ENCODE measurements at regions not wholly inside any gene's neighbourhood (a gene's known extent, or its start where the extent isn't known, plus 50 kb on each side); places are given as distances from the start of the nearest gene placed in this dataset.

- no peak for DNase-seq
Measured at GRCh38 chr15:31513178-31513577, 186.5 kb downstream of the KLF13 start.

- DNase-seq, result no peak
Measured at GRCh38 chr15:31516440-31516839, 189.8 kb downstream of the KLF13 start.

GRCh38 chr15:31516874-31517273 is 190.2 kb downstream of the KLF13 start:
- DNase-seq, result no peak

GRCh38 chr15:31517711-31518110 is 191.1 kb downstream of the KLF13 start:
- DNase-seq, result no peak

- DNase-seq, result no peak
Measured at GRCh38 chr15:31522028-31522427, 195.4 kb downstream of the KLF13 start.

- DNase-seq, result no peak
Measured at GRCh38 chr15:31523027-31523654, 196.5 kb downstream of the KLF13 start.

GRCh38 chr15:31523655-31524049 is 197.0 kb downstream of the KLF13 start:
- DNase-seq, result no peak

- DNase-seq, result no peak
Measured at GRCh38 chr15:31525185-31525695, 198.6 kb downstream of the KLF13 start.

GRCh38 chr15:31525988-31526665 is 199.5 kb downstream of the KLF13 start:
- DNase-seq, result no peak

GRCh38 chr15:31526916-31527690 is 200.5 kb downstream of the KLF13 start:
- no peak for DNase-seq

- no peak for DNase-seq
Measured at GRCh38 chr15:31528846-31529245, 202.2 kb downstream of the KLF13 start.

- DNase-seq, result no peak
Measured at GRCh38 chr15:31537770-31538592, 211.3 kb downstream of the KLF13 start.

GRCh38 chr15:31540633-31541032 is 214.0 kb downstream of the KLF13 start:
- no peak for DNase-seq

- peak; percentile 3 for DNase-seq
Measured at GRCh38 chr15:31544361-31544760, 217.7 kb downstream of the KLF13 start.

- no peak for DNase-seq
Measured at GRCh38 chr15:31545257-31545656, 218.6 kb downstream of the KLF13 start.

- no peak for DNase-seq
Measured at GRCh38 chr15:31550211-31550977, 223.8 kb downstream of the KLF13 start.

GRCh38 chr15:31551323-31551722 is 224.7 kb downstream of the KLF13 start:
- DNase-seq, result no peak

GRCh38 chr15:31552482-31553099 is 226.0 kb downstream of the KLF13 start:
- DNase-seq, result no peak

- peak; percentile 2 for DNase-seq
Measured at GRCh38 chr15:31554261-31554660, 227.6 kb downstream of the KLF13 start.

GRCh38 chr15:31555022-31555421 is 228.4 kb downstream of the KLF13 start:
- DNase-seq, result no peak

GRCh38 chr15:31556494-31557150 is 230.0 kb downstream of the KLF13 start:
- DNase-seq, result no peak
